Fibroblast of the aortic adventitia (primary cell): ENCODE measurements at regions not wholly inside any gene's neighbourhood (a gene's known extent, or its start where the extent isn't known, plus 50 kb on each side); places are given as distances from the start of the nearest gene placed in this dataset.
"Not testable (repeated sequence)": the region's sequence is repeated elsewhere in the genome, so short reads cannot be mapped to it uniquely, and the experiment has no call there.

ENCODE experiments used
- DNase-seq: peaks from one replicate; pipeline ENCODE4 v3.0.0-alpha.2; 2010; ENCODE audit warnings: low read depth
- H3K4me3 ChIP-seq: 2 replicates; pipeline ENCODE4 v1.5.1; 2011; ENCODE audit warnings: low read depth, mild to moderate bottlenecking, control low read depth, low read length, moderate library complexity
- CTCF ChIP-seq: IDR thresholded peaks from 2 replicates; pipeline ENCODE4 v1.5.1; 2011; ENCODE audit warnings: mild to moderate bottlenecking, low read length, control low read depth, inconsistent platforms; ENCODE audit not compliant: insufficient read depth

DNA sequence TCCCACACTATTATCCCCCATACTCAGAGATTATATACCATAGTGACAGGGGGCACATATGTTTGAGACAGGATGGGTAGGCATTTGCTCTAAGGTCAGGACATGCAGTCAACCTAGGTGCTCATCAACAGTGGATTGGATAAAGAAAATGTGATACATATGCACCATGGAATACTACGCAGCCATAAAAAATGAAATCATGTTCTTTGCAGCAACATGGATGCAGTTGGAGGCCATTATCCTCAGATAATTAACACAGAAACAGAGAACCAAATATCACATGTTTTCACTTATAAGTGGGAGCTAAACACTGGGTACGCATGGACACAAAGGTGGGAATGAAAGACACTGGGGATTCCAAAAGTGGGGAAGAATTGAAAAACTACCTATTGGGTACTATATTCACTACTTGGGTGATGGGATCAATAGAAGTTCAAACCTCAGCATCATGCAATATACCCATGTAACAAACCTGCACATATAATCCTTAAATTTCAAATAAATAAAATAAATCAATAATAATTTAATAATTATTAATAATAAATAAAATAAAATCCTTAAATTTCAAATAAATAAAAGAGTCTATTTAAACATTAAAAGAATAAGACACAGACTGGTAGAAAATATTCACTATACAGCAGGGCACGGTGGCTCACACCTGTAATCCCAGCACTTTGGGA is 160.1 kb upstream of the CNOT2 start:
- no peak for DNase-seq
- no peak overlapping the region for H3K4me3 ChIP-seq
- TF ChIP-seq CTCF = no peak

GRCh38 chr12:70083677-70084020 is 159.6 kb upstream of the CNOT2 start:
- no peak overlapping the region for H3K4me3 ChIP-seq
- no peak for DNase-seq
- TF ChIP-seq CTCF = no peak

- H3K4me3 ChIP-seq, DNase-seq: not testable (repeated sequence)
Observed at GRCh38 chr12:70086372-70086771, 156.9 kb upstream of the CNOT2 start.

GRCh38 chr12:70091021-70091521 is 152.2 kb upstream of the CNOT2 start:
- DNase-seq = no peak
- TF ChIP-seq CTCF = no peak

DNA sequence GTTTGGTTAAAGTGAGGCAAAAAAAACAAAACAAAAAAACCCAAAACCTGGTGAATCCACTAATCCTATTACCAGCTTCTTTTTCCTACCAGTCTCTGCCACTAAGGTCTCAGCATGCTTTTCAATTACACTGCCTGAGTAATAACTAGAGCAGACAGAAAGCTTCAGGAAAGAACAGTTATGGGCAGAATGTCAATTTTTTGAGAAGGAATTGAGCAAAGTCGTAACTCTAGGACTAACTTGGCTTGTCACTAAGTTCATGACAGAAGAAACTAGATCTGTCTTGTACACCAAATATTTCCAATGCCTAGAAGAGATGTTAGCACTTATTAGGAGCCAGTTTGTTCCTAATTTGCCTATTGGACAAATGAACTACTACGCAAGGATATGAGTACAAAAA is 148.8 kb upstream of the CNOT2 start:
- no peak for TF ChIP-seq CTCF
- no peak overlapping the region for H3K4me3 ChIP-seq
- DNase-seq = no peak

More at GRCh38 chr12:70091021-70091521, 152.2 kb upstream of the CNOT2 start:
- no peak overlapping the region for H3K4me3 ChIP-seq

DNA sequence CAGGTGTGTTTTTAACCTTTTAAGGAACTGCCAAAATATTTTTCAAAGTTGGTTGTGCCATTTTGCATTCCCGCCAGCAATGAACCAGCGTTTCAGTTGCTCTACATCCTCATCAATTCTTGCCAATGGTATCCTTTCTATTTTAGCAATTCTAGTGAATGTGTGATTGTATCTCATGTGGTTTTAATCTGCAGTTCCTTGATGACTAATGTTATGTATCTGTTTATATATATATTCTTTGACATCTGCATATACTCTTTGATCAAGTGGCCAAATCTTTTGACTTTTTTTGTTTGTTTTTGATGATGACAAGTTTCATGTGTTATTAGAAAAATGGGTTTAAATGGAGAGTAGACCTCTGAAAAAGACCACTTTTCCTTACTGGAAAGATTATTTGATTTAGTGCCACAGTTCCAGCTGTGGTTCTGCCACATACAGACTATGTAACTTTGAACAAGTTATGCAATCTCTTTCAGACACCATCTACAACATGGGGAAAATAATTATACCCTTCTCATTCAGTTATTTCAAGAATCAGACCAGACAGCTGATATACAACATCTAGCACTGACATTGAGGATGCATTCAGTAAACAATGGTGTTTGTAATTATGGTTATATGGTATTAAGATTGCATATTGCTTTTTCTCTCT is 146.3 kb upstream of the CNOT2 start:
- TF ChIP-seq CTCF = no peak
- no peak overlapping the region for H3K4me3 ChIP-seq
- no peak for DNase-seq

DNA sequence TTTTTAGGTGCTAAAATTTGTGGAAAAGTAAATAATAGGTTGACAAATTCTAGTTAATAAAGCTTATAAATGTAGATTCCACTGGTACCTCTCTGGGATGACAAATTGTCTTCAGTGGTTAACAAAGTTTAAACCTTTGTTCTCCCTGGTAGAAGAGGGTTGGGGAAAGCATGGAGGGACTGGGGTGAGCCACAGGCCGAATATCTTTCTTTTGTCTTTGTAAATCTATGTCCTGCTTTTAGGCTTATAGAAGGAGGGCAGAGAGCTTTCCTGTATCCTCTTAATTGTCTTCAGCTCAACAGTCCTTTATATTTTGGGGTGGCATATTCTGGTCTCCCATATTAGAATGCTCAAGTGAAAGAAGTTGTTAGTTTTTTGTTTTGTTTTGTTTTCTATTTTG is 142.2 kb upstream of the CNOT2 start:
- no peak overlapping the region for H3K4me3 ChIP-seq
- DNase-seq = no peak
- no peak for TF ChIP-seq CTCF
